Ascending aorta (tissue), 2 donors: ENCODE measurements at regions not wholly inside any gene's neighbourhood (a gene's known extent, or its start where the extent isn't known, plus 50 kb on each side); places are given as distances from the start of the nearest gene placed in this dataset.

Source experiments
- DNase-seq, 2 donors: peaks; one replicate each; pipeline ENCODE4 v3.0.0-alpha.2; 2019; ENCODE audit warnings: low spot score in 2 of 2
- H3K27ac ChIP-seq, 2 donors: fragments of 200-600 bp; sonication (generic); one replicate each; pipeline ENCODE4 v1.5.1; 2016 to 2017; ENCODE audit warnings: mild to moderate bottlenecking in 1 of 2
- H3K27me3 ChIP-seq: fragments of 200-600 bp; sonication (generic); one replicate; pipeline ENCODE4 v1.5.1; 2017
- H3K36me3 ChIP-seq, 2 donors: fragments of 200-600 bp; sonication (generic); one replicate each; pipeline ENCODE4 v1.5.1; 2016
- H3K4me1 ChIP-seq, 2 donors: fragments of 200-600 bp; sonication (generic); one replicate each; pipeline ENCODE4 v1.5.1; 2016 to 2017; ENCODE audit warnings: mild to moderate bottlenecking in 1 of 2
- H3K4me3 ChIP-seq, 2 donors: fragments of 200-600 bp; sonication (generic); one replicate each; pipeline ENCODE4 v1.5.1; 2016 to 2017; ENCODE audit warnings: mild to moderate bottlenecking in 1 of 2
- H3K9me3 ChIP-seq, 2 donors: fragments of 200-600 bp; sonication (generic); one replicate each; pipeline ENCODE4 v1.5.1; 2016
- intact Hi-C: fragments of 100-400 bp; cut with DNase I; formaldehyde crosslinking; loops from one replicate; pipeline ENCODE4 v1.15.1; 2023
- TF ChIP-seq, protein P1 (sequence below), 3 experiments: fragments of 200-600 bp in 2 of 3; fragments of 450-650 bp in 1 of 3; sonication (generic) in 2 of 3; IDR thresholded peaks; one replicate each; pipeline ENCODE4 v1.5.1; 2016 to 2019; ENCODE audit warnings: antibody characterized with exemption in 3 of 3, mild to moderate bottlenecking in 1 of 3, moderate library complexity in 1 of 3

DNA sequence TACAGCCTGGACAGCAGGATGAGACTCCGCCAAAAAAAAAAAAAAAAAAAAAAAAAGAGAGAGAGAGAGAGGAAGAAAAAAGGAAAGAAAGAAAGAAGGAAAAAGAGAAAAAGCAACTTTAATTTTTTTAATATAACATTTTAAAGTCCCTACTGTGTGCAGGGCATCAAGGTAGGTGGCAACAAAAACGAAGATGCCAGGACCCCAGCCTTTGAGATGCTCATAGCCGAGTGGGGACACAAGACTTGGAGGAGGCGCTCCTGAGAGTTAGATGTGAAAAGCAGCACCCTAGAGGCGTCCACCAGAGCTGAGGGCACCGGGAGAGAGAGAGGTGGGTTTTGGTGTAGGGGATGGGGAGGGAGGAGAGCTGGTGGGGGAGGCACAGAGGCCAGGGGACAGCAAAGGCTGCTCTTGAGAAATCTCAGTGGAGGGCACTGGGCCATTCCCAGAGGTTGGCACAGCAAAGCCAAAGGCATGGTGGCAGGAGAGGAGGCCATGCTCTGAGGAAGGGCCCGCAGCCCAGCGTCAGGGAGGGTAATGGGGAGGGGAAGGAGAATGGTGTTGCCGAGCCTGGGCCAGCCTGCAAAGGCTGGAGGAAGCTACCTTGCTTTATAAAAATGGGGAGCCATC, 135.6 kb downstream of the C9orf50 start:
- intact Hi-C loops, result no loop called here
- Histone ChIP-seq H3K4me3 (no peak overlapping the region), H3K27ac (peak overlapping the region; percentile 98 to 100), H3K27me3 (no peaks in the 10 kb centered on the region), H3K36me3 (no peaks in the 10 kb centered on the region), H3K4me1 (peaks cover 41 to 70% of the 10 kb centered on the region in 2 donors), H3K9me3 (no peaks in the 10 kb centered on the region)
- TF ChIP-seq, protein P1, sequence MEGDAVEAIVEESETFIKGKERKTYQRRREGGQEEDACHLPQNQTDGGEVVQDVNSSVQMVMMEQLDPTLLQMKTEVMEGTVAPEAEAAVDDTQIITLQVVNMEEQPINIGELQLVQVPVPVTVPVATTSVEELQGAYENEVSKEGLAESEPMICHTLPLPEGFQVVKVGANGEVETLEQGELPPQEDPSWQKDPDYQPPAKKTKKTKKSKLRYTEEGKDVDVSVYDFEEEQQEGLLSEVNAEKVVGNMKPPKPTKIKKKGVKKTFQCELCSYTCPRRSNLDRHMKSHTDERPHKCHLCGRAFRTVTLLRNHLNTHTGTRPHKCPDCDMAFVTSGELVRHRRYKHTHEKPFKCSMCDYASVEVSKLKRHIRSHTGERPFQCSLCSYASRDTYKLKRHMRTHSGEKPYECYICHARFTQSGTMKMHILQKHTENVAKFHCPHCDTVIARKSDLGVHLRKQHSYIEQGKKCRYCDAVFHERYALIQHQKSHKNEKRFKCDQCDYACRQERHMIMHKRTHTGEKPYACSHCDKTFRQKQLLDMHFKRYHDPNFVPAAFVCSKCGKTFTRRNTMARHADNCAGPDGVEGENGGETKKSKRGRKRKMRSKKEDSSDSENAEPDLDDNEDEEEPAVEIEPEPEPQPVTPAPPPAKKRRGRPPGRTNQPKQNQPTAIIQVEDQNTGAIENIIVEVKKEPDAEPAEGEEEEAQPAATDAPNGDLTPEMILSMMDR (IDR thresholded peaks at IDR 0.05), result no peak
- no peak for DNase-seq

DNA sequence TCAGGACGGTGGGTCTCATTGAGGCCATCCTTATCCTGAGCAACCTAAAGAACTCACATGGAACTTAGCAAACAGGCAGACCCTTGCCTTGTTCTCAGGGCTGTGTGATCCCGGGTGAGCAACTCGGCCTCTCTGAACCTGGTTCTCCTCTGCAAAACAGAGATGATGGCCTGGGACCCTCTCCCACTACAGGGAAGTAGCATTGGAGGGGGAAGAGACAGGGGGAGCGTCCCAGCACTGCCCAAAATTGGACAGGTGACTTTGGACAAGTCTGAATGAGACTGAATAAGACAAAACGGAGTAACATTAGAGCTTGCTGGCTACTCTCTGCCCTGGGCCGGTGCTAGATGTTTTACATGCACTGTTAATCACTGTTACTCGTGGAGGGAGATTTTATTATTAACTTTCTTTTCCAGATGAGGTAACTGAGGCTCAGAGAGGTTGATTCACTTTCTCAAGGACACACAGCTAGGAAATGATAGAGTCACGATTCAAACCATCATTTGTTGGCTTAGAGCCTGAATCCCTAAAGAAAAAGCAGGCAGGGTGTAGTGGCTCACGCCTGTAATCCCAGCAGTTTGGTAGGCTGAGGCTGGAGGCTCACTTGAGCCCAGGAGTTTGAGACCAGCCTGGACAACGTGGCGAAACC, 136.4 kb downstream of the C9orf50 start:
- Histone ChIP-seq H3K36me3 (no peaks in the 10 kb centered on the region), H3K27ac (peak overlapping the region; percentile 98 to 100), H3K27me3 (no peaks in the 10 kb centered on the region), H3K9me3 (no peaks in the 10 kb centered on the region), H3K4me3 (peak overlapping the region; percentile 54 to 63), H3K4me1 (peaks cover 38 to 70% of the 10 kb centered on the region in 2 donors)
- TF ChIP-seq, protein P1 (IDR thresholded peaks at IDR 0.05), result no peak
- DNase-seq, result no peak
- intact Hi-C loops, result loop anchor here (5.0 kb wide), 1 partner anchor 218 kb away; no protein-coding TSS in a partner anchor

DNA sequence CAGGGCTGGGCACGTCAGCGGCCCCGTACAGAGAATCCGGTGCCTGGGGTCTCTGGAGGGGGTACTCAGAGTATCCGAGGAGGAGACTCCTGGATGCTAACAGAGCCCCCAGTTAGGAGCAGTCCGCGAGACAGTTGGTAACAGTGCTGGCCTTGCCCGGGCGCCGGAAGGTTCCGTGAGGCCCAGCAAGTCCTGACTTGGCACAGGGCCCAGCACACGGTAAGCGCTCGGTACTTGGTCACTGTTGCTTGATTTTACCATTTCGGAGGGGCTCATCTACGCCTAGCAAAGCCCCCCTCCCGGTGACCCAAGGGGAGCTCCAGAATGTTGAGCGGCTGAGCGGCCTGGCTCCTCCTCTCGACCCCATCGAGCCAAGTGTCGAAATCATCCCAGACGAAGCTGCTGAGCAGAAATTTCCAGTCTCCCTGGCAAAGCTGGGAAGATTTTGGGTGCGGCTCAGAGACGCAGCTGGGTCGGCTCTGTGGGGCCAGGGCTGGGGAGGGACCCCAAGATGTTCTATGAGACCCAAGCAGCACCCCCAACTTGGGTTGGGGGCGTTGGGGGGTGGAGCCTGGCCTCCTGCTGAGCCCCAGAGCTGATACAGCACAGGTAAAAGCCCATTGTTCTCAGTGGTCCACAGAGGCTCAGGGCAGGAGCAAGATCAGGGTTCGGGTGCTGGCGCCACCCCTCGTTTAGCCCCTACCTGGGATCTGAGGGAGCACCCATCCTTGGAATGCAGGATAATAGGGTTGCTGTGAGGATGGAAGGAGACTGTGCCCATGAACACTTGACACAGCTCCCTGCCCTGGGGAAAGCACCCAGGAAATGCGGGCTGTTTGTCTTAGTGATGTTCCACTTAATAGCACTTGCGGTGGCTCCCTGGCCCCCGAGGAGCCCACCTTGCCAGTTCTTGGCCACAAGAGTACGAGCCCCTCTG, 137.2 kb downstream of the C9orf50 start:
- TF ChIP-seq, protein P1 (IDR thresholded peaks at IDR 0.05), result no peak
- no peaks in the 10 kb centered on the region for H3K27me3 ChIP-seq
- peaks cover 37 to 68% of the 10 kb centered on the region in 2 donors for H3K4me1 ChIP-seq
- no peaks in the 10 kb centered on the region for H3K36me3 ChIP-seq
- no peaks in the 10 kb centered on the region for H3K9me3 ChIP-seq
- H3K27ac ChIP-seq, result peak overlapping the region; percentile 98 to 100
- peak overlapping the region; percentile 54 to 63 for H3K4me3 ChIP-seq
- intact Hi-C loops, result loop anchor here (1.0 to 5.0 kb wide), 5 partner anchors 23 to 307 kb away; no protein-coding TSS in a partner anchor
- peak; percentile 85 to 97 for DNase-seq

DNA sequence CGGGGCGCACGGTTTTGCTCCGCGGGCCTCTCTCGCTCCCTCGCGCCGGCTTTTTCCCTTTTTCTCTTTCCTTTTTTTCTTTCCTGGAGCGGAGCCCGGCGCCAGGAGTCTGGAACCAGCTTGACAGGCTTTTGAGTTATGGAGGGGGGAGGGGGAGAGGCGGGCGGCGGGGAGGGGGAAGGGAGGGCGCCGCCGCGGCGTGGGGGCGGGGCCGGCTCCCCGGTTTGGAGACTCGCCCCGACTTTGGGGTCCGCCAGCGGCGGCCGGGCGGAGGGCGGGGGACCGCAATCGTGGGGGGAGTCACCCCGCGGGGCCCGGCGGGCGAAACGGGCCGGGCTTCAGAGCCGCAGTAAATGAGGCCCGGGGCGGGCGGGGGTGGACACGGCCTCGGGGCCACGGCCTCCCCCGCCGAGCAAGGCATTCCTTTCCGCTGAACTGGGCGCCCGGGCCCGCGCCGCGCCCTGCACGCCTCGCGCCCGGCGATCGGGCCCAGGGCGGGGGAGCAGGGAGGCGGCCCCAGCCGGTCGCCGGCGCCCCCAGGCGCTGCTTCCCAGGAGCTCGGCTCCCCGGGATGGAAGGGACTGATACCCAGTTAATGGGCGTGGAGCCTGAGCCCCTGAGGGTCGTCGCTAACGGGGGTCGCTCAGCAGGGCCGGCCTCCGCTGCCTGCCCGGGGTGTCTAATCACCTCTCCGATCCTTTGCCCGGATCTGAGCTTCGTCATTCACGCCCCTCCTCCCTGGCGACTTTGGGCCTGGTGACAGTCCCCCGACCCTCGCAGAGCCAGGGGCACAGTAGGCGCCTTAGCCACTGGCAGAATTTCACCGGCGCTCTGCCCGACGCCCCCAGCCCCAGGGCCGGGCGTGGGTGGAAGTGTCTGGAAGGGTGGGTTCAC, 138.1 kb downstream of the C9orf50 start:
- peak overlapping the region; percentile 98 to 100 for H3K27ac ChIP-seq
- intact Hi-C loops, result loop anchor here (1.0 to 5.0 kb wide), 6 partner anchors 22 to 343 kb away; no protein-coding TSS in a partner anchor
- TF ChIP-seq, protein P1 (IDR thresholded peaks at IDR 0.05), result peak in 1 of 3 experiments; percentile 19
- peak overlapping the region; percentile 54 to 63 for H3K4me3 ChIP-seq
- DNase-seq, result peak in 1 of 2 donors; percentile 93
- H3K4me1 ChIP-seq, result peaks cover 32 to 64% of the 10 kb centered on the region in 2 donors
- H3K27me3 ChIP-seq, result no peaks in the 10 kb centered on the region
- H3K36me3 ChIP-seq, result no peaks in the 10 kb centered on the region
- H3K9me3 ChIP-seq, result no peaks in the 10 kb centered on the region
